ENCODE measurements at regions not wholly inside any gene's neighbourhood (a gene's known extent, or its start where the extent isn't known, plus 50 kb on each side); places are given as distances from the start of the nearest gene placed in this dataset.

GRCh38 chr10:133006806-133007205, 64.4 kb upstream of the CFAP46 start:
- TF ChIP-seq POLR2A (IDR thresholded peaks at IDR 0.05) (no peak), CTCF (IDR thresholded peaks at IDR 0.05) (no peak)
